ENCODE measurements at regions not wholly inside any gene's neighbourhood (a gene's known extent, or its start where the extent isn't known, plus 50 kb on each side); places are given as distances from the start of the nearest gene placed in this dataset.

DNA sequence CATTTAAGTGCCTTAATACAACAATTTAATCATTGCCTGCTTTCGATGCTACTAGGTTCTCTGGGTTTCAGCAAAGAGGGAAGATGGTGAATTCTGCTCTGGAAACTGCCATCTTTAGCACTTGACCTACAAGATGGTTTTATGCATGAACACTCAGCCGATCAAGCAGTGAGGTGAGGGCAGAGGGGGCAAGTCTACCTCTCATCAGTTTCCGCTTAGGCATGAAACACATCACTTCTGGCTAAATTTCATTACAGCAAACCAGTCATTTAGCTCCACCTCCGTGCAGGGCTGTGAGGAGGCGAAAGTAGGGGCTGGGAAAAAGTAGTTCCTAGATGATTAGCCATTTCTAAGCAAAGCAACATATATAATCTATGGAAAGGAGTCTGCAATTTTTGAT lies 1018.0 kb downstream of the CDH18 start:
- H3K36me3 ChIP-seq (ENCODE audit: insufficient read depth): no peaks in the 10 kb centered on the region
- Mint-ChIP-seq H3K9me3 (no peaks in the 10 kb centered on the region; the same call in 2 of the 3 replicates), H3K27ac (no peak overlapping the region), H3K4me3 (no peak overlapping the region), H3K4me1 (peaks cover 4% of the 10 kb centered on the region), H3K27me3 (ENCODE audit: insufficient read depth, low read depth, poor library complexity) (peaks cover 2% of the 10 kb centered on the region), H3K36me3 (ENCODE audit: low read depth) (no peaks in the 10 kb centered on the region)
- H4K20me1 ChIP-seq (replicated peaks; ENCODE audit: insufficient read depth): no peaks in the 10 kb centered on the region
- peaks cover 13% of the 10 kb centered on the region for H3K4me1 ChIP-seq (ENCODE audit: insufficient read depth)
- TF ChIP-seq STAT1 (IDR thresholded peaks at IDR 0.05; ENCODE audit: unreplicated experiment) (no peak), NANOG (IDR thresholded peaks at IDR 0.05; ENCODE audit: borderline replicate concordance) (no peak), CREB1 (CRISPR knock-in tag; IDR thresholded peaks at IDR 0.05; ENCODE audit: low read depth) (no peak), EZH2 (IDR thresholded peaks at IDR 0.05; ENCODE audit: low read depth, unreplicated experiment) (no peak), POLR2AphosphoS5 (IDR thresholded peaks at IDR 0.05; ENCODE audit: low read depth) (no peak), ZNF114 (CRISPR knock-in tag; IDR thresholded peaks at IDR 0.05) (no peak), ZNF331 (CRISPR knock-in tag; IDR thresholded peaks at IDR 0.05; ENCODE audit: low read depth) (no peak), EZH2phosphoT487 (IDR thresholded peaks at IDR 0.05; ENCODE audit: unreplicated experiment) (no peak)
- TF ChIP-seq, protein P1, sequence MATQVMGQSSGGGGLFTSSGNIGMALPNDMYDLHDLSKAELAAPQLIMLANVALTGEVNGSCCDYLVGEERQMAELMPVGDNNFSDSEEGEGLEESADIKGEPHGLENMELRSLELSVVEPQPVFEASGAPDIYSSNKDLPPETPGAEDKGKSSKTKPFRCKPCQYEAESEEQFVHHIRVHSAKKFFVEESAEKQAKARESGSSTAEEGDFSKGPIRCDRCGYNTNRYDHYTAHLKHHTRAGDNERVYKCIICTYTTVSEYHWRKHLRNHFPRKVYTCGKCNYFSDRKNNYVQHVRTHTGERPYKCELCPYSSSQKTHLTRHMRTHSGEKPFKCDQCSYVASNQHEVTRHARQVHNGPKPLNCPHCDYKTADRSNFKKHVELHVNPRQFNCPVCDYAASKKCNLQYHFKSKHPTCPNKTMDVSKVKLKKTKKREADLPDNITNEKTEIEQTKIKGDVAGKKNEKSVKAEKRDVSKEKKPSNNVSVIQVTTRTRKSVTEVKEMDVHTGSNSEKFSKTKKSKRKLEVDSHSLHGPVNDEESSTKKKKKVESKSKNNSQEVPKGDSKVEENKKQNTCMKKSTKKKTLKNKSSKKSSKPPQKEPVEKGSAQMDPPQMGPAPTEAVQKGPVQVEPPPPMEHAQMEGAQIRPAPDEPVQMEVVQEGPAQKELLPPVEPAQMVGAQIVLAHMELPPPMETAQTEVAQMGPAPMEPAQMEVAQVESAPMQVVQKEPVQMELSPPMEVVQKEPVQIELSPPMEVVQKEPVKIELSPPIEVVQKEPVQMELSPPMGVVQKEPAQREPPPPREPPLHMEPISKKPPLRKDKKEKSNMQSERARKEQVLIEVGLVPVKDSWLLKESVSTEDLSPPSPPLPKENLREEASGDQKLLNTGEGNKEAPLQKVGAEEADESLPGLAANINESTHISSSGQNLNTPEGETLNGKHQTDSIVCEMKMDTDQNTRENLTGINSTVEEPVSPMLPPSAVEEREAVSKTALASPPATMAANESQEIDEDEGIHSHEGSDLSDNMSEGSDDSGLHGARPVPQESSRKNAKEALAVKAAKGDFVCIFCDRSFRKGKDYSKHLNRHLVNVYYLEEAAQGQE (IDR thresholded peaks at IDR 0.05; ENCODE audit: unreplicated experiment): no peak
- TF ChIP-seq, protein P2, sequence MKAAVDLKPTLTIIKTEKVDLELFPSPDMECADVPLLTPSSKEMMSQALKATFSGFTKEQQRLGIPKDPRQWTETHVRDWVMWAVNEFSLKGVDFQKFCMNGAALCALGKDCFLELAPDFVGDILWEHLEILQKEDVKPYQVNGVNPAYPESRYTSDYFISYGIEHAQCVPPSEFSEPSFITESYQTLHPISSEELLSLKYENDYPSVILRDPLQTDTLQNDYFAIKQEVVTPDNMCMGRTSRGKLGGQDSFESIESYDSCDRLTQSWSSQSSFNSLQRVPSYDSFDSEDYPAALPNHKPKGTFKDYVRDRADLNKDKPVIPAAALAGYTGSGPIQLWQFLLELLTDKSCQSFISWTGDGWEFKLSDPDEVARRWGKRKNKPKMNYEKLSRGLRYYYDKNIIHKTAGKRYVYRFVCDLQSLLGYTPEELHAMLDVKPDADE (IDR thresholded peaks at IDR 0.05): no peak
- TF ChIP-seq, protein P3, sequence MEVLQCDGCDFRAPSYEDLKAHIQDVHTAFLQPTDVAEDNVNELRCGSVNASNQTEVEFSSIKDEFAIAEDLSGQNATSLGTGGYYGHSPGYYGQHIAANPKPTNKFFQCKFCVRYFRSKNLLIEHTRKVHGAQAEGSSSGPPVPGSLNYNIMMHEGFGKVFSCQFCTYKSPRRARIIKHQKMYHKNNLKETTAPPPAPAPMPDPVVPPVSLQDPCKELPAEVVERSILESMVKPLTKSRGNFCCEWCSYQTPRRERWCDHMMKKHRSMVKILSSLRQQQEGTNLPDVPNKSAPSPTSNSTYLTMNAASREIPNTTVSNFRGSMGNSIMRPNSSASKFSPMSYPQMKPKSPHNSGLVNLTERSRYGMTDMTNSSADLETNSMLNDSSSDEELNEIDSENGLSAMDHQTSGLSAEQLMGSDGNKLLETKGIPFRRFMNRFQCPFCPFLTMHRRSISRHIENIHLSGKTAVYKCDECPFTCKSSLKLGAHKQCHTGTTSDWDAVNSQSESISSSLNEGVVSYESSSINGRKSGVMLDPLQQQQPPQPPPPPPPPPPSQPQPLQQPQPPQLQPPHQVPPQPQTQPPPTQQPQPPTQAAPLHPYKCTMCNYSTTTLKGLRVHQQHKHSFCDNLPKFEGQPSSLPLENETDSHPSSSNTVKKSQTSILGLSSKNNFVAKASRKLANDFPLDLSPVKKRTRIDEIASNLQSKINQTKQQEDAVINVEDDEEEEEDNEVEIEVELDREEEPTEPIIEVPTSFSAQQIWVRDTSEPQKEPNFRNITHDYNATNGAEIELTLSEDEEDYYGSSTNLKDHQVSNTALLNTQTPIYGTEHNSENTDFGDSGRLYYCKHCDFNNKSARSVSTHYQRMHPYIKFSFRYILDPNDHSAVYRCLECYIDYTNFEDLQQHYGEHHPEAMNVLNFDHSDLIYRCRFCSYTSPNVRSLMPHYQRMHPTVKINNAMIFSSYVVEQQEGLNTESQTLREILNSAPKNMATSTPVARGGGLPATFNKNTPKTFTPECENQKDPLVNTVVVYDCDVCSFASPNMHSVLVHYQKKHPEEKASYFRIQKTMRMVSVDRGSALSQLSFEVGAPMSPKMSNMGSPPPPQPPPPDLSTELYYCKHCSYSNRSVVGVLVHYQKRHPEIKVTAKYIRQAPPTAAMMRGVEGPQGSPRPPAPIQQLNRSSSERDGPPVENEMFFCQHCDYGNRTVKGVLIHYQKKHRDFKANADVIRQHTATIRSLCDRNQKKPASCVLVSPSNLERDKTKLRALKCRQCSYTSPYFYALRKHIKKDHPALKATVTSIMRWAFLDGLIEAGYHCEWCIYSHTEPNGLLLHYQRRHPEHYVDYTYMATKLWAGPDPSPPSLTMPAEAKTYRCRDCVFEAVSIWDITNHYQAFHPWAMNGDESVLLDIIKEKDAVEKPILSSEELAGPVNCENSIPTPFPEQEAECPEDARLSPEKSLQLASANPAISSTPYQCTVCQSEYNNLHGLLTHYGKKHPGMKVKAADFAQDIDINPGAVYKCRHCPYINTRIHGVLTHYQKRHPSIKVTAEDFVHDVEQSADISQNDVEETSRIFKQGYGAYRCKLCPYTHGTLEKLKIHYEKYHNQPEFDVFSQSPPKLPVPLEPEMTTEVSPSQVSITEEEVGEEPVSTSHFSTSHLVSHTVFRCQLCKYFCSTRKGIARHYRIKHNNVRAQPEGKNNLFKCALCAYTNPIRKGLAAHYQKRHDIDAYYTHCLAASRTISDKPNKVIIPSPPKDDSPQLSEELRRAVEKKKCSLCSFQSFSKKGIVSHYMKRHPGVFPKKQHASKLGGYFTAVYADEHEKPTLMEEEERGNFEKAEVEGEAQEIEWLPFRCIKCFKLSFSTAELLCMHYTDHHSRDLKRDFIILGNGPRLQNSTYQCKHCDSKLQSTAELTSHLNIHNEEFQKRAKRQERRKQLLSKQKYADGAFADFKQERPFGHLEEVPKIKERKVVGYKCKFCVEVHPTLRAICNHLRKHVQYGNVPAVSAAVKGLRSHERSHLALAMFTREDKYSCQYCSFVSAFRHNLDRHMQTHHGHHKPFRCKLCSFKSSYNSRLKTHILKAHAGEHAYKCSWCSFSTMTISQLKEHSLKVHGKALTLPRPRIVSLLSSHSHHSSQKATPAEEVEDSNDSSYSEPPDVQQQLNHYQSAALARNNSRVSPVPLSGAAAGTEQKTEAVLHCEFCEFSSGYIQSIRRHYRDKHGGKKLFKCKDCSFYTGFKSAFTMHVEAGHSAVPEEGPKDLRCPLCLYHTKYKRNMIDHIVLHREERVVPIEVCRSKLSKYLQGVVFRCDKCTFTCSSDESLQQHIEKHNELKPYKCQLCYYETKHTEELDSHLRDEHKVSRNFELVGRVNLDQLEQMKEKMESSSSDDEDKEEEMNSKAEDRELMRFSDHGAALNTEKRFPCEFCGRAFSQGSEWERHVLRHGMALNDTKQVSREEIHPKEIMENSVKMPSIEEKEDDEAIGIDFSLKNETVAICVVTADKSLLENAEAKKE (CRISPR knock-in tag; IDR thresholded peaks at IDR 0.05): no peak
- TF ChIP-seq, protein P4, sequence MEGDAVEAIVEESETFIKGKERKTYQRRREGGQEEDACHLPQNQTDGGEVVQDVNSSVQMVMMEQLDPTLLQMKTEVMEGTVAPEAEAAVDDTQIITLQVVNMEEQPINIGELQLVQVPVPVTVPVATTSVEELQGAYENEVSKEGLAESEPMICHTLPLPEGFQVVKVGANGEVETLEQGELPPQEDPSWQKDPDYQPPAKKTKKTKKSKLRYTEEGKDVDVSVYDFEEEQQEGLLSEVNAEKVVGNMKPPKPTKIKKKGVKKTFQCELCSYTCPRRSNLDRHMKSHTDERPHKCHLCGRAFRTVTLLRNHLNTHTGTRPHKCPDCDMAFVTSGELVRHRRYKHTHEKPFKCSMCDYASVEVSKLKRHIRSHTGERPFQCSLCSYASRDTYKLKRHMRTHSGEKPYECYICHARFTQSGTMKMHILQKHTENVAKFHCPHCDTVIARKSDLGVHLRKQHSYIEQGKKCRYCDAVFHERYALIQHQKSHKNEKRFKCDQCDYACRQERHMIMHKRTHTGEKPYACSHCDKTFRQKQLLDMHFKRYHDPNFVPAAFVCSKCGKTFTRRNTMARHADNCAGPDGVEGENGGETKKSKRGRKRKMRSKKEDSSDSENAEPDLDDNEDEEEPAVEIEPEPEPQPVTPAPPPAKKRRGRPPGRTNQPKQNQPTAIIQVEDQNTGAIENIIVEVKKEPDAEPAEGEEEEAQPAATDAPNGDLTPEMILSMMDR (conservative IDR thresholded peaks at IDR 0.05; ENCODE audit: low read depth in 2 of 2): no peak
- ATAC-seq (no peak), DNase-seq (ENCODE audit: low spot score) (no peak)
- no peak overlapping the region for H3K4me2 ChIP-seq
- H3K27ac ChIP-seq (ENCODE audit: low read depth): no peak overlapping the region
- H3K27me3 ChIP-seq (ENCODE audit: insufficient read depth): no peaks in the 10 kb centered on the region
- H3K9me2 ChIP-seq (ENCODE audit: insufficient read depth): no peaks in the 10 kb centered on the region
- no peak overlapping the region for H3K4me3 ChIP-seq
- H2AFZ ChIP-seq: 0 out of 2 replicates have a peak overlapping the region, but pooled peaks have one; percentile 64
- H3F3A ChIP-seq (replicated peaks; ENCODE audit: low read depth): no peaks in the 10 kb centered on the region
- H3K79me2 ChIP-seq (replicated peaks; ENCODE audit: insufficient read depth): no peaks in the 10 kb centered on the region
